ENCODE measurements at regions not wholly inside any gene's neighbourhood (a gene's known extent, or its start where the extent isn't known, plus 50 kb on each side); places are given as distances from the start of the nearest gene placed in this dataset.
"Not testable (repeated sequence)": the region's sequence is repeated elsewhere in the genome, so short reads cannot be mapped to it uniquely, and the experiment has no call there.

GRCh38 chr10:71086439-71087080 lies 125.8 kb upstream of the UNC5B start:
- peak; percentile 27 for DNase-seq

GRCh38 chr10:71087622-71088021 lies 124.7 kb upstream of the UNC5B start:
- no peak for DNase-seq

GRCh38 chr10:71088054-71088453 lies 124.3 kb upstream of the UNC5B start:
- no peak for DNase-seq

GRCh38 chr10:71088578-71088977 lies 123.8 kb upstream of the UNC5B start:
- DNase-seq, result not testable (repeated sequence)

GRCh38 chr10:71089162-71089561 lies 123.2 kb upstream of the UNC5B start:
- no peak for DNase-seq

GRCh38 chr10:71090330-71090729 lies 122.0 kb upstream of the UNC5B start:
- no peak for DNase-seq

GRCh38 chr10:71090801-71091200 lies 121.6 kb upstream of the UNC5B start:
- DNase-seq, result no peak

GRCh38 chr10:71092812-71093401 lies 119.5 kb upstream of the UNC5B start:
- no peak for DNase-seq

- no peak for DNase-seq
Observed at GRCh38 chr10:71093531-71093930, 118.8 kb upstream of the UNC5B start.

- DNase-seq, result no peak
Observed at GRCh38 chr10:71094712-71095390, 117.5 kb upstream of the UNC5B start.

- no peak for DNase-seq
Observed at GRCh38 chr10:71099731-71100361, 112.5 kb upstream of the UNC5B start.

- DNase-seq, result no peak
Observed at GRCh38 chr10:71103961-71104360, 108.4 kb upstream of the UNC5B start.

- not testable (repeated sequence) for DNase-seq
Observed at GRCh38 chr10:71106151-71106550, 106.2 kb upstream of the UNC5B start.

- not testable (repeated sequence) for DNase-seq
Observed at GRCh38 chr10:71107117-71107516, 105.3 kb upstream of the UNC5B start.

- not testable (repeated sequence) for DNase-seq
Observed at GRCh38 chr10:71108042-71108441, 104.3 kb upstream of the UNC5B start.

GRCh38 chr10:71112138-71112785 lies 100.1 kb upstream of the UNC5B start:
- DNase-seq, result no peak

GRCh38 chr10:71116426-71116825 lies 95.9 kb upstream of the UNC5B start:
- no peak for DNase-seq

- DNase-seq, result not testable (repeated sequence)
Observed at GRCh38 chr10:71117589-71117988, 94.8 kb upstream of the UNC5B start.

- DNase-seq, result no peak
Observed at GRCh38 chr10:71123023-71123422, 89.3 kb upstream of the UNC5B start.

GRCh38 chr10:71124921-71125748 lies 87.2 kb upstream of the UNC5B start:
- no peak for DNase-seq

- no peak for DNase-seq
Observed at GRCh38 chr10:71125749-71126107, 86.6 kb upstream of the UNC5B start.

GRCh38 chr10:71126432-71126831 lies 85.9 kb upstream of the UNC5B start:
- no peak for DNase-seq

Measured in activated effector memory CD4-positive, alpha-beta T cell treated with anti-CD3 and anti-CD28 coated beads, Interleukin-2, amount 50 U/mL, for 16 hours (primary cell).